HG02840 (cell line): ENCODE measurements at regions not wholly inside any gene's neighbourhood (a gene's known extent, or its start where the extent isn't known, plus 50 kb on each side); places are given as distances from the start of the nearest gene placed in this dataset.
"Not testable (repeated sequence)": the region's sequence is repeated elsewhere in the genome, so short reads cannot be mapped to it uniquely, and the experiment has no call there.

ENCODE experiments used
- ATAC-seq: cut with Tn5 transposase; IDR thresholded peaks from one replicate; pipeline ENCODE4 v1.9.1; 2021; ENCODE audit warnings: mild to moderate bottlenecking, moderate library complexity, moderate number of reproducible peaks; ENCODE audit not compliant: unreplicated experiment, low FRiP score

GRCh38 chr5:54404568-54404967 lies 50.9 kb upstream of the HSPB3 start:
- no peak for ATAC-seq

GRCh38 chr5:54403885-54404416 lies 51.5 kb upstream of the HSPB3 start:
- no peak for ATAC-seq

- no peak for ATAC-seq
These were observed 52.4 kb upstream of the HSPB3 start for GRCh38 chr5:54403121-54403520.

GRCh38 chr5:54401515-54401914 lies 54.0 kb upstream of the HSPB3 start:
- ATAC-seq = peak; percentile 70

GRCh38 chr5:54398191-54398590 lies 57.3 kb upstream of the HSPB3 start:
- no peak for ATAC-seq

- ATAC-seq = no peak
These were observed 58.1 kb upstream of the HSPB3 start for GRCh38 chr5:54397420-54397819.

GRCh38 chr5:54393007-54393406 lies 62.5 kb upstream of the HSPB3 start:
- not testable (repeated sequence) for ATAC-seq

- no peak for ATAC-seq
These were observed 64.9 kb upstream of the HSPB3 start for GRCh38 chr5:54390539-54391031.

- ATAC-seq = no peak
These were observed 65.5 kb upstream of the HSPB3 start for GRCh38 chr5:54390015-54390414.

- ATAC-seq = not testable (repeated sequence)
These were observed 66.1 kb upstream of the HSPB3 start for GRCh38 chr5:54389399-54389798.

- ATAC-seq = no peak
These were observed 66.7 kb upstream of the HSPB3 start for GRCh38 chr5:54388811-54389210.

GRCh38 chr5:54388409-54388808 lies 67.1 kb upstream of the HSPB3 start:
- no peak for ATAC-seq

GRCh38 chr5:54387659-54388232 lies 67.8 kb upstream of the HSPB3 start:
- no peak for ATAC-seq

GRCh38 chr5:54387031-54387430 lies 68.5 kb upstream of the HSPB3 start:
- no peak for ATAC-seq

GRCh38 chr5:54385994-54386393 lies 69.5 kb upstream of the HSPB3 start:
- ATAC-seq = no peak

GRCh38 chr5:54384356-54384933 lies 71.1 kb upstream of the HSPB3 start:
- ATAC-seq = no peak

GRCh38 chr5:54383941-54384340 lies 71.6 kb upstream of the HSPB3 start:
- no peak for ATAC-seq

GRCh38 chr5:54383225-54383901 lies 72.1 kb upstream of the HSPB3 start:
- ATAC-seq = no peak

GRCh38 chr5:54381319-54381718 lies 70.9 kb upstream of the ARL15 start:
- not testable (repeated sequence) for ATAC-seq

GRCh38 chr5:54379590-54379989 lies 69.2 kb upstream of the ARL15 start:
- ATAC-seq = no peak

- ATAC-seq = no peak
These were observed 68.3 kb upstream of the ARL15 start for GRCh38 chr5:54378707-54379106.

- ATAC-seq = not testable (repeated sequence)
These were observed 67.0 kb upstream of the ARL15 start for GRCh38 chr5:54377339-54377738.
